HEK293T (cell line): ENCODE measurements at regions not wholly inside any gene's neighbourhood (a gene's known extent, or its start where the extent isn't known, plus 50 kb on each side); places are given as distances from the start of the nearest gene placed in this dataset.
"Not testable (repeated sequence)": the region's sequence is repeated elsewhere in the genome, so short reads cannot be mapped to it uniquely, and the experiment has no call there.

Experiments
- FOXM1 ChIP-seq: fragments of 450-650 bp; IDR thresholded peaks from 2 replicates; pipeline ENCODE4 v1.6.1; 2017; ENCODE audit warnings: mild to moderate bottlenecking, borderline replicate concordance
- TARDBP ChIP-seq: fragments of 450-650 bp; IDR thresholded peaks from 2 replicates; pipeline ENCODE4 v1.6.1; 2016

DNA sequence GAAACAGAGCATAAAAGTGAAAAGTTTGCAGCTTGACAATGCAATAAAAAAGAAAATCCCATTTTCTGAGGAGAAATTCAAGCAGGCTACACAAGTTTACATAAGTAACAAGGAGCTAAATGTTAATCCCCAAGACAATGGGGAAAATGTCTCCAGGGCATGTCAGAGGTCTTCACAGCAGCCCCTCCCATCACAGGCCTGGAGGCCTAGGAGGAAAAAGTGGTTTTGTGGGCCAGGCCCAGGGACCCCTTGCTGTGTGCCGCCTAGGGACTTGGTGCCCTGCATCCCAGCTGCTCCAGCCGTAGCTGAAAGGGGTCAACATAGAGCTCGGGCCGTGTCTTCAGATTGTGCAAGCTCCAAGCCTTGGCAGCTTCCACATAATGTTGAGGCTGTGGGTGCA lies 186.7 kb upstream of the MAP3K1 start:
- TF ChIP-seq TARDBP, FOXM1: not testable (repeated sequence)
